K562 (cell line): ENCODE measurements at regions not wholly inside any gene's neighbourhood (a gene's known extent, or its start where the extent isn't known, plus 50 kb on each side); places are given as distances from the start of the nearest gene placed in this dataset.

Source experiments
- ATAC-seq: fragments of 200-7000 bp; cut with Tn5 transposase; 3 replicates; pipeline ENCODE4 v1.9.1; 2020; ENCODE audit warnings: moderate library complexity
- BruUV-seq: library from RNA; stranded (reverse); fragments of 400-500 nt; replicated peaks from 2 replicates; lab custom pipeline; 2021; lab: Mats Ljungman, UMichigan
- CTCF ChIA-PET: fragments of 300-600 bp; formaldehyde crosslinking; extraction: SDS; loops from one replicate; lab custom pipeline; 2021; ENCODE audit warnings: low intra/inter-chr PET ratio; lab: Yijun Ruan, JAX
- POLR2A ChIA-PET: fragments of 300-600, 350-650 bp; sonication (Branson Sonifier 250); formaldehyde crosslinking; extraction: SDS; loops from one replicate; lab custom pipeline; 2021; ENCODE audit warnings: antibody characterized with exemption, inconsistent platforms; lab: Yijun Ruan, JAX
- DNase-seq, 4 experiments: peaks; one replicate each; pipeline versions ENCODE4 v3.0.0 to v3.0.0-alpha.2; 2011 to 2018; ENCODE audit warnings: low spot score in 3 of 4, mixed read lengths in 3 of 4; ENCODE audit errors: extremely low read depth in 1 of 4
- FAIRE-seq: peaks from 2 replicates; lab custom pipeline; 2011; peaks lifted over from hg19 to GRCh38; lab: Jason Lieb, UNC
- H2AFZ ChIP-seq: 2 replicates; pipeline ENCODE4 v1.6.0; 2011; ENCODE audit warnings: low read depth, low read length, control low read depth, inconsistent platforms
- H3K27ac ChIP-seq: fragments of 200-600 bp; 3 replicates; pipeline ENCODE4 v1.8.0; 2011; ENCODE audit warnings: low read depth, mild to moderate bottlenecking, control low read depth, inconsistent platforms, low read length, moderate library complexity, mixed read lengths; ENCODE audit errors: extremely low read depth
- H3K27me3 ChIP-seq, 2 experiments: fragments of 300-600 bp in 1 of 2; 2 replicates in 1 of 2; 3 replicates in 1 of 2; pipeline versions ENCODE4 v1.6.0 to v1.8.0; 2011; ENCODE audit warnings: inconsistent platforms in 2 of 2, low read length in 2 of 2, mild to moderate bottlenecking in 1 of 2, mixed read lengths in 1 of 2, moderate library complexity in 1 of 2; ENCODE audit not compliant: control insufficient read depth in 2 of 2, insufficient read depth in 2 of 2
- H3K36me3 ChIP-seq: fragments of 300-600 bp; 3 replicates; pipeline ENCODE4 v1.8.0; 2011; ENCODE audit warnings: mild to moderate bottlenecking, low read length, inconsistent platforms; ENCODE audit not compliant: control insufficient read depth, insufficient read depth
- H3K4me1 ChIP-seq, 2 experiments: fragments of 200-600 bp in 1 of 2; replicated peaks in 1 of 2; 2 replicates in 1 of 2; 3 replicates in 1 of 2; pipeline versions ENCODE4 v1.5.1 to v1.8.0; 2011; ENCODE audit warnings: inconsistent platforms in 2 of 2, low read length in 2 of 2, mild to moderate bottlenecking in 1 of 2, mixed read lengths in 1 of 2, moderate library complexity in 1 of 2; ENCODE audit not compliant: control insufficient read depth in 2 of 2, insufficient read depth in 2 of 2
- H3K4me2 ChIP-seq: 2 replicates; pipeline ENCODE4 v1.6.1; 2011; ENCODE audit warnings: low read length, control low read depth, inconsistent platforms, mixed read lengths; ENCODE audit not compliant: insufficient read depth
- H3K4me3 ChIP-seq: fragments of 200-600 bp; sonication (generic), shearing (Covaris generic); 2 replicates; pipeline ENCODE4 v1.5.1; 2016; ENCODE audit warnings: control low read depth, inconsistent platforms
- H3K79me2 ChIP-seq: fragments of 200-600 bp; 3 replicates; pipeline ENCODE4 v1.8.0; 2011; ENCODE audit warnings: low read length, inconsistent platforms; ENCODE audit not compliant: control insufficient read depth, insufficient read depth
- H3K9ac ChIP-seq, 2 experiments: 2 replicates each; pipeline versions ENCODE4 v1.6.0 to v1.6.1; 2011; ENCODE audit warnings: low read depth in 2 of 2, low read length in 2 of 2, control low read depth in 1 of 2, inconsistent platforms in 1 of 2, mild to moderate bottlenecking in 1 of 2, mixed read lengths in 1 of 2; ENCODE audit not compliant: insufficient read depth in 1 of 2
- H3K9me1 ChIP-seq: one replicate; pipeline ENCODE4 v1.6.0; 2011; ENCODE audit warnings: inconsistent platforms, mild to moderate bottlenecking, low read length, moderate library complexity; ENCODE audit not compliant: control insufficient read depth, insufficient read depth
- H3K9me3 ChIP-seq: replicated peaks from 2 replicates; pipeline ENCODE4 v1.5.1; 2011; ENCODE audit warnings: low read depth, low read length, inconsistent platforms; ENCODE audit not compliant: control insufficient read depth, insufficient read depth
- H4K20me1 ChIP-seq: replicated peaks from 2 replicates; pipeline ENCODE4 v1.6.1; 2011; ENCODE audit warnings: low read length, inconsistent platforms, mixed read lengths; ENCODE audit not compliant: control insufficient read depth, insufficient read depth
- KLF1 ChIP-seq: fragments of 450-650 bp; IDR thresholded peaks from 2 replicates; pipeline ENCODE4 v1.6.1; 2016; ENCODE audit warnings: missing genetic modification characterization, missing compliant biosample characterization
- L3MBTL2 ChIP-seq: fragments of 450-650 bp; IDR thresholded peaks from 2 replicates; pipeline ENCODE4 v1.6.1; 2016; ENCODE audit warnings: mild to moderate bottlenecking, moderate library complexity
- NFYB ChIP-seq: IDR thresholded peaks from 2 replicates; pipeline ENCODE4 v1.6.1; 2011; ENCODE audit warnings: mild to moderate bottlenecking, moderate library complexity; ENCODE audit not compliant: insufficient read length; ENCODE audit errors: extremely low read depth
- U2AF2 ChIP-seq: fragments of 200-400 bp; formaldehyde crosslinking; optimal IDR thresholded peaks from 2 replicates; pipeline ENCODE3; 2017; ENCODE audit warnings: low read depth, mild to moderate bottlenecking, low read length
- USF1 ChIP-seq: sonication (generic); formaldehyde crosslinking; IDR thresholded peaks from 2 replicates; pipeline ENCODE4 v1.9.0; 2022; ENCODE audit warnings: mild to moderate bottlenecking, missing genetic modification reagents
- ZNF23 ChIP-seq: fragments of 250-450 bp; sonication (Bioruptor Pico); IDR thresholded peaks from 2 replicates; pipeline ENCODE4 v1.4.0; 2020; ENCODE audit warnings: mild to moderate bottlenecking
- ZNF780A ChIP-seq: fragments of 250-450 bp; sonication (Bioruptor Pico); IDR thresholded peaks from 2 replicates; pipeline ENCODE4 v1.5.0; 2021; ENCODE audit warnings: mild to moderate bottlenecking
- ZSCAN29 ChIP-seq: fragments of 450-650 bp; IDR thresholded peaks from 2 replicates; pipeline ENCODE4 v1.6.1; 2017
- WGBS: fragments of 100-300 bp; shearing (Covaris generic); methylation state at CpG from one replicate; pipeline ENCODE4 v1.1.6; 2016; ENCODE audit warnings: low coverage, mixed read lengths; ENCODE audit not compliant: insufficient coverage; ENCODE audit errors: missing lambda C conversion rate; 5-methylcytosine and 5-hydroxymethylcytosine counted together
- in situ Hi-C: fragments of 300-500 bp; cut with MboI; formaldehyde crosslinking; loops from 4 replicates; pipeline ENCODE4 v1.15.0; 2018; ENCODE audit warnings: inconsistent platforms, mixed read lengths
- intact Hi-C: fragments of 100-400 bp; cut with micrococcal nuclease; formaldehyde crosslinking; loops from 2 replicates; pipeline ENCODE4 v1.14.2; 2022
- TF ChIP-seq, protein P1 (sequence below): fragments of 250-450 bp; sonication (Bioruptor Pico); IDR thresholded peaks from 2 replicates; pipeline ENCODE4 v1.5.0; 2022; ENCODE audit warnings: mild to moderate bottlenecking
- TF ChIP-seq, protein P2 (sequence below): fragments of 450-650 bp; formaldehyde crosslinking; IDR thresholded peaks from 2 replicates; pipeline ENCODE4 v1.4.0; 2020; ENCODE audit warnings: mild to moderate bottlenecking, moderate library complexity
- TF ChIP-seq, protein P3 (sequence below): fragments of 250-450 bp; sonication (Bioruptor Pico); IDR thresholded peaks from 2 replicates; pipeline ENCODE4 v1.4.0; 2020

DNA sequence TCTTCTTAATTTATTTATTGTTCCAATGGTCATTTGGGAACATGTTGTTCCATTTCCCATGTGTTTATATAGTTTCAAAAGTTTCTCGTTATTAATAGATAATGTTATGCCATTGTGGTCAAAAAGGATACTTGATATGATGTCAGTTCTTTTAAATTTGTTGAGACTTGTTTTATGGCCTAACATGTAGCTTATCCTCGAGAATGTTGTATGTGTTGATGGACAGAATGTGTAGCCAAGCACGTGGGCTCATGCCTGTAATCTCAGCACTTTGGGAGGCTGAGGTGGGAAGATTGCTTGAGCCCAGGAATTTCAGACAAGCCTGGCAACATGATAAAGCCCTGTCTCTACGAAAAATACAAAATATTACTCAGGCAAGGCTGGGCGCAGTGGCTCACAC is 168.5 kb upstream of the USP38 start:
- intact Hi-C loops (no loop called here), in situ Hi-C loops (no loop called here)
- CTCF ChIA-PET: no interaction called here
- no peaks in the 10 kb centered on the region for H3K79me2 ChIP-seq
- no peaks in the 10 kb centered on the region for H3K4me1 ChIP-seq
- 3% methylated on average over 5 of the region's 5 CpGs for WGBS
- H3K4me2 ChIP-seq: no peak overlapping the region
- H3K27me3 ChIP-seq: no peaks in the 10 kb centered on the region
- H3K36me3 ChIP-seq: no peaks in the 10 kb centered on the region
- no TSS peak for BruUV-seq
- TF ChIP-seq ZNF780A (CRISPR knock-in tag) (no peak), ZSCAN29 (no peak), L3MBTL2 (no peak), USF1 (no peak), KLF1 (tag) (no peak), NFYB (no peak), U2AF2 (no peak), ZNF23 (CRISPR knock-in tag) (no peak)
- TF ChIP-seq, protein P1, sequence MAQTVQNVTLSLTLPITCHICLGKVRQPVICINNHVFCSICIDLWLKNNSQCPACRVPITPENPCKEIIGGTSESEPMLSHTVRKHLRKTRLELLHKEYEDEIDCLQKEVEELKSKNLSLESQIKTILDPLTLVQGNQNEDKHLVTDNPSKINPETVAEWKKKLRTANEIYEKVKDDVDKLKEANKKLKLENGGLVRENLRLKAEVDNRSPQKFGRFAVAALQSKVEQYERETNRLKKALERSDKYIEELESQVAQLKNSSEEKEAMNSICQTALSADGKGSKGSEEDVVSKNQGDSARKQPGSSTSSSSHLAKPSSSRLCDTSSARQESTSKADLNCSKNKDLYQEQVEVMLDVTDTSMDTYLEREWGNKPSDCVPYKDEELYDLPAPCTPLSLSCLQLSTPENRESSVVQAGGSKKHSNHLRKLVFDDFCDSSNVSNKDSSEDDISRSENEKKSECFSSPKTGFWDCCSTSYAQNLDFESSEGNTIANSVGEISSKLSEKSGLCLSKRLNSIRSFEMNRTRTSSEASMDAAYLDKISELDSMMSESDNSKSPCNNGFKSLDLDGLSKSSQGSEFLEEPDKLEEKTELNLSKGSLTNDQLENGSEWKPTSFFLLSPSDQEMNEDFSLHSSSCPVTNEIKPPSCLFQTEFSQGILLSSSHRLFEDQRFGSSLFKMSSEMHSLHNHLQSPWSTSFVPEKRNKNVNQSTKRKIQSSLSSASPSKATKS (CRISPR knock-in tag): no peak
- TF ChIP-seq, protein P2, sequence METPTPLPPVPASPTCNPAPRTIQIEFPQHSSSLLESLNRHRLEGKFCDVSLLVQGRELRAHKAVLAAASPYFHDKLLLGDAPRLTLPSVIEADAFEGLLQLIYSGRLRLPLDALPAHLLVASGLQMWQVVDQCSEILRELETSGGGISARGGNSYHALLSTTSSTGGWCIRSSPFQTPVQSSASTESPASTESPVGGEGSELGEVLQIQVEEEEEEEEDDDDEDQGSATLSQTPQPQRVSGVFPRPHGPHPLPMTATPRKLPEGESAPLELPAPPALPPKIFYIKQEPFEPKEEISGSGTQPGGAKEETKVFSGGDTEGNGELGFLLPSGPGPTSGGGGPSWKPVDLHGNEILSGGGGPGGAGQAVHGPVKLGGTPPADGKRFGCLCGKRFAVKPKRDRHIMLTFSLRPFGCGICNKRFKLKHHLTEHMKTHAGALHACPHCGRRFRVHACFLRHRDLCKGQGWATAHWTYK (CRISPR knock-in tag): no peak
- TF ChIP-seq, protein P3, sequence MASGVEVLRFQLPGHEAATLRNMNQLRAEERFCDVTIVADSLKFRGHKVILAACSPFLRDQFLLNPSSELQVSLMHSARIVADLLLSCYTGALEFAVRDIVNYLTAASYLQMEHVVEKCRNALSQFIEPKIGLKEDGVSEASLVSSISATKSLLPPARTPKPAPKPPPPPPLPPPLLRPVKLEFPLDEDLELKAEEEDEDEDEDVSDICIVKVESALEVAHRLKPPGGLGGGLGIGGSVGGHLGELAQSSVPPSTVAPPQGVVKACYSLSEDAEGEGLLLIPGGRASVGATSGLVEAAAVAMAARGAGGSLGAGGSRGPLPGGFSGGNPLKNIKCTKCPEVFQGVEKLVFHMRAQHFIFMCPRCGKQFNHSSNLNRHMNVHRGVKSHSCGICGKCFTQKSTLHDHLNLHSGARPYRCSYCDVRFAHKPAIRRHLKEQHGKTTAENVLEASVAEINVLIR: no peak
- no peaks in the 10 kb centered on the region for H3K9me1 ChIP-seq
- no peak overlapping the region for H2AFZ ChIP-seq
- no peaks in the 10 kb centered on the region for H3K9me3 ChIP-seq
- no peak overlapping the region for H3K27ac ChIP-seq
- H3K9ac ChIP-seq: no peak overlapping the region
- POLR2A ChIA-PET: no interaction called here
- H4K20me1 ChIP-seq: no peaks in the 10 kb centered on the region
- FAIRE-seq: no peak
- no peak for DNase-seq
- ATAC-seq: no peak
- H3K4me3 ChIP-seq: no peak overlapping the region
